DND-41 (cell line): ENCODE measurements at regions not wholly inside any gene's neighbourhood (a gene's known extent, or its start where the extent isn't known, plus 50 kb on each side); places are given as distances from the start of the nearest gene placed in this dataset.

Experiments
- ATAC-seq: fragments of 200-7000 bp; cut with Tn5 transposase; 3 replicates; pipeline ENCODE4 v1.9.1; 2021; ENCODE audit warnings: low read depth; ENCODE audit not compliant: insufficient read depth
- DNase-seq: peaks from one replicate; pipeline ENCODE4 v3.0.0-alpha.2; 2020
- H2AFZ ChIP-seq: 2 replicates; pipeline ENCODE4 v1.6.0; 2012; ENCODE audit warnings: low read depth, low read length
- H3K27ac ChIP-seq: 2 replicates; pipeline ENCODE4 v1.5.1; 2012; ENCODE audit warnings: low read length, inconsistent platforms
- H3K27me3 ChIP-seq: fragments of 200-600 bp; sonication (generic); 2 replicates; pipeline ENCODE4 v1.6.0; 2012; ENCODE audit warnings: low read length, mild to moderate bottlenecking, inconsistent platforms; ENCODE audit not compliant: insufficient read depth, poor library complexity
- H3K36me3 ChIP-seq: 2 replicates; pipeline ENCODE4 v1.5.1; 2012; ENCODE audit warnings: low read length, inconsistent platforms; ENCODE audit not compliant: insufficient read depth
- H3K4me1 ChIP-seq: 2 replicates; pipeline ENCODE4 v1.5.1; 2012; ENCODE audit warnings: mild to moderate bottlenecking, low read length; ENCODE audit not compliant: insufficient read depth
- H3K4me2 ChIP-seq: 2 replicates; pipeline ENCODE4 v1.6.0; 2012; ENCODE audit warnings: mild to moderate bottlenecking, moderate library complexity, low read length, inconsistent platforms; ENCODE audit not compliant: insufficient read depth
- H3K4me3 ChIP-seq, 2 experiments: fragments of 200-600 bp in 1 of 2; shearing (Covaris generic) in 1 of 2; 2 replicates each; pipeline ENCODE4 v1.5.1; 2012 to 2016; ENCODE audit warnings: inconsistent platforms in 2 of 2, low read length in 2 of 2, mild to moderate bottlenecking in 2 of 2, low read depth in 1 of 2, moderate library complexity in 1 of 2
- H3K79me2 ChIP-seq: 2 replicates; pipeline ENCODE4 v1.6.0; 2012; ENCODE audit warnings: low read length, inconsistent platforms; ENCODE audit not compliant: insufficient read depth
- H3K9ac ChIP-seq: 2 replicates; pipeline ENCODE4 v1.6.0; 2012; ENCODE audit warnings: low read depth, mild to moderate bottlenecking, inconsistent platforms, low read length, moderate library complexity
- H3K9me3 ChIP-seq: 2 replicates; pipeline ENCODE4 v1.5.1; 2012; ENCODE audit warnings: low read length, moderate library complexity, mild to moderate bottlenecking, inconsistent platforms; ENCODE audit not compliant: insufficient read depth, severe bottlenecking
- H4K20me1 ChIP-seq: 2 replicates; pipeline ENCODE4 v1.6.0; 2012; ENCODE audit warnings: low read length; ENCODE audit not compliant: insufficient read depth
- CTCF ChIP-seq: IDR thresholded peaks from 2 replicates; pipeline ENCODE4 v1.5.1; 2012; ENCODE audit warnings: borderline replicate concordance, low read length, moderate library complexity, mild to moderate bottlenecking; ENCODE audit not compliant: poor library complexity, severe bottlenecking; ENCODE audit errors: extremely low read depth
- EZH2 ChIP-seq: IDR thresholded peaks from 3 replicates; pipeline ENCODE4 v1.6.1; 2012; ENCODE audit warnings: borderline replicate concordance, low read depth, mild to moderate bottlenecking, moderate library complexity, low read length, inconsistent platforms; ENCODE audit not compliant: severe bottlenecking

- no peak overlapping the region for H3K4me3 ChIP-seq
- H3K9ac ChIP-seq = no peak overlapping the region
- H3K27me3 ChIP-seq = no peaks in the 10 kb centered on the region
- no peak overlapping the region for H2AFZ ChIP-seq
- TF ChIP-seq CTCF = no peak
- no peak for TF ChIP-seq EZH2
- H4K20me1 ChIP-seq = no peaks in the 10 kb centered on the region
- H3K4me2 ChIP-seq = no peak overlapping the region
- no peak for ATAC-seq
- no peaks in the 10 kb centered on the region for H3K36me3 ChIP-seq
- H3K79me2 ChIP-seq = no peaks in the 10 kb centered on the region
- H3K9me3 ChIP-seq = no peaks in the 10 kb centered on the region
- no peak for DNase-seq
- no peak overlapping the region for H3K27ac ChIP-seq
- H3K4me1 ChIP-seq = no peaks in the 10 kb centered on the region
These were observed 429.6 kb upstream of the JARID2 start for GRCh38 chr6:14816116-14816859.

GRCh38 chr6:14817074-14817473 lies 428.8 kb upstream of the JARID2 start:
- no peaks in the 10 kb centered on the region for H3K27me3 ChIP-seq
- no peak overlapping the region for H3K9ac ChIP-seq
- H3K27ac ChIP-seq = no peak overlapping the region
- no peaks in the 10 kb centered on the region for H3K4me1 ChIP-seq
- no peak for DNase-seq
- H3K4me3 ChIP-seq = no peak overlapping the region
- TF ChIP-seq EZH2 (no peak), CTCF (no peak)
- H3K4me2 ChIP-seq = no peak overlapping the region
- H3K79me2 ChIP-seq = no peaks in the 10 kb centered on the region
- no peak for ATAC-seq
- H3K9me3 ChIP-seq = no peaks in the 10 kb centered on the region
- no peaks in the 10 kb centered on the region for H4K20me1 ChIP-seq
- H2AFZ ChIP-seq = no peak overlapping the region
- H3K36me3 ChIP-seq = no peaks in the 10 kb centered on the region

- no peak overlapping the region for H3K4me3 ChIP-seq
- TF ChIP-seq EZH2 = no peak
- TF ChIP-seq CTCF = no peak
These were observed 427.4 kb upstream of the JARID2 start for GRCh38 chr6:14818422-14818884.

More at GRCh38 chr6:14818422-14818884, 427.4 kb upstream of the JARID2 start:
- ATAC-seq (no peak), DNase-seq (no peak)
- Histone ChIP-seq H3K36me3 (no peaks in the 10 kb centered on the region), H3K27ac (no peak overlapping the region), H3K9me3 (no peaks in the 10 kb centered on the region), H3K9ac (no peak overlapping the region), H3K27me3 (no peaks in the 10 kb centered on the region), H4K20me1 (no peaks in the 10 kb centered on the region), H3K4me2 (no peak overlapping the region), H3K4me1 (no peaks in the 10 kb centered on the region), H2AFZ (no peak overlapping the region), H3K79me2 (no peaks in the 10 kb centered on the region)
